ENCODE measurements at regions not wholly inside any gene's neighbourhood (a gene's known extent, or its start where the extent isn't known, plus 50 kb on each side); places are given as distances from the start of the nearest gene placed in this dataset.

- Histone ChIP-seq H3K18ac (ENCODE audit: low read length) (no peak overlapping the region), H4K91ac (ENCODE audit: low read depth, low read length, poor library complexity) (no peak overlapping the region), H3K27ac (replicated peaks; ENCODE audit: low read length) (no peak overlapping the region), H3K9ac (ENCODE audit: low read depth, low read length, poor library complexity) (no peak overlapping the region), H3K27me3 (ENCODE audit: control insufficient read depth in 3 of 3, insufficient read depth in 3 of 3, low read depth in 1 of 3, low read length in 3 of 3) (no peaks in the 10 kb centered on the region), H3K79me1 (ENCODE audit: low read depth, low read length) (no peaks in the 10 kb centered on the region), H3K23ac (ENCODE audit: low read depth, low read length, poor library complexity) (no peak overlapping the region), H2AFZ (ENCODE audit: low read length) (no peak overlapping the region), H2BK5ac (ENCODE audit: low read length) (no peak overlapping the region), H3K14ac (ENCODE audit: low read length) (no peak overlapping the region), H3K4me2 (ENCODE audit: insufficient read depth, low read length, poor library complexity, severe bottlenecking) (no peak overlapping the region), H3K9me3 (replicated peaks in 1 of 2; ENCODE audit: control insufficient read depth in 2 of 2, insufficient read depth in 1 of 2, low read depth in 1 of 2, low read length in 2 of 2) (no peaks in the 10 kb centered on the region), H2AK5ac (ENCODE audit: low read depth, low read length) (no peak overlapping the region), H3K4me1 (ENCODE audit: control insufficient read depth in 2 of 2, insufficient read depth in 1 of 2, low read depth in 1 of 2, low read length in 2 of 2) (no peaks in the 10 kb centered on the region), H3K4ac (ENCODE audit: low read length) (no peak overlapping the region), H2BK15ac (ENCODE audit: low read length) (no peak overlapping the region), H2BK120ac (ENCODE audit: low read depth, low read length) (no peak overlapping the region), H2BK12ac (ENCODE audit: low read length) (no peak overlapping the region), H4K8ac (ENCODE audit: low read depth, low read length) (no peak overlapping the region), H3K36me3 (replicated peaks in 1 of 2; ENCODE audit: control insufficient read depth in 2 of 2, insufficient read depth in 2 of 2, low read length in 2 of 2) (no peaks in the 10 kb centered on the region), H3K4me3 (ENCODE audit: low read length in 2 of 2) (no peak overlapping the region)
- no peak for DNase-seq (ENCODE audit: low spot score)
- no CpG with 5 or more reads among the region's 10 CpGs for WGBS, 2 donors (ENCODE audit: extremely low coverage in 2 of 2, insufficient read length in 2 of 2, insufficient replicate concordance in 1 of 2)
Measured at GRCh38 chr4:42320822-42321388, 76.4 kb upstream of the SHISA3 start.

GRCh38 chr4:42326040-42326439 lies 71.2 kb upstream of the SHISA3 start:
- H2BK12ac ChIP-seq (ENCODE audit: low read length), result no peak overlapping the region
- H4K91ac ChIP-seq (ENCODE audit: low read depth, low read length, poor library complexity), result no peak overlapping the region
- H3K9ac ChIP-seq (ENCODE audit: low read depth, low read length, poor library complexity), result no peak overlapping the region
- no peaks in the 10 kb centered on the region for H3K36me3 ChIP-seq (replicated peaks in 1 of 2; ENCODE audit: control insufficient read depth in 2 of 2, insufficient read depth in 2 of 2, low read length in 2 of 2)
- no peak overlapping the region for H3K18ac ChIP-seq (ENCODE audit: low read length)
- no peak overlapping the region for H2BK15ac ChIP-seq (ENCODE audit: low read length)
- H2BK120ac ChIP-seq (ENCODE audit: low read depth, low read length), result no peak overlapping the region
- H3K14ac ChIP-seq (ENCODE audit: low read length), result no peak overlapping the region
- no peaks in the 10 kb centered on the region for H3K4me1 ChIP-seq (ENCODE audit: control insufficient read depth in 2 of 2, insufficient read depth in 1 of 2, low read depth in 1 of 2, low read length in 2 of 2)
- H2BK5ac ChIP-seq (ENCODE audit: low read length), result no peak overlapping the region
- WGBS, 2 donors (ENCODE audit: extremely low coverage in 2 of 2, insufficient read length in 2 of 2, insufficient replicate concordance in 1 of 2), result no CpG with 5 or more reads among the region's 5 CpGs
- H2AFZ ChIP-seq (ENCODE audit: low read length), result no peak overlapping the region
- no peak overlapping the region for H3K4ac ChIP-seq (ENCODE audit: low read length)
- H3K27me3 ChIP-seq (ENCODE audit: control insufficient read depth in 3 of 3, insufficient read depth in 3 of 3, low read depth in 1 of 3, low read length in 3 of 3), result no peaks in the 10 kb centered on the region
- H3K4me2 ChIP-seq (ENCODE audit: insufficient read depth, low read length, poor library complexity, severe bottlenecking), result no peak overlapping the region
- no peak overlapping the region for H2AK5ac ChIP-seq (ENCODE audit: low read depth, low read length)
- DNase-seq (ENCODE audit: low spot score), result no peak
- no peaks in the 10 kb centered on the region for H3K79me1 ChIP-seq (ENCODE audit: low read depth, low read length)
- no peak overlapping the region for H3K27ac ChIP-seq (replicated peaks; ENCODE audit: low read length)
- no peak overlapping the region for H3K23ac ChIP-seq (ENCODE audit: low read depth, low read length, poor library complexity)
- H3K4me3 ChIP-seq (ENCODE audit: low read length in 2 of 2), result no peak overlapping the region
- H3K9me3 ChIP-seq (replicated peaks in 1 of 2; ENCODE audit: control insufficient read depth in 2 of 2, insufficient read depth in 1 of 2, low read depth in 1 of 2, low read length in 2 of 2), result no peaks in the 10 kb centered on the region
- H4K8ac ChIP-seq (ENCODE audit: low read depth, low read length), result no peak overlapping the region

GRCh38 chr4:42326524-42326923 lies 70.8 kb upstream of the SHISA3 start:
- no peak overlapping the region for H3K4me3 ChIP-seq (ENCODE audit: low read length in 2 of 2)
- H2AFZ ChIP-seq (ENCODE audit: low read length), result no peak overlapping the region
- no peak overlapping the region for H4K91ac ChIP-seq (ENCODE audit: low read depth, low read length, poor library complexity)
- H3K18ac ChIP-seq (ENCODE audit: low read length), result no peak overlapping the region
- no peak overlapping the region for H2BK12ac ChIP-seq (ENCODE audit: low read length)
- no peaks in the 10 kb centered on the region for H3K79me1 ChIP-seq (ENCODE audit: low read depth, low read length)
- no peaks in the 10 kb centered on the region for H3K4me1 ChIP-seq (ENCODE audit: control insufficient read depth in 2 of 2, insufficient read depth in 1 of 2, low read depth in 1 of 2, low read length in 2 of 2)
- 100% methylated on average over 1 of the region's 2 CpGs; no CpG with 5 or more reads in 1 of the 2 donors for whole genome bisulfite sequencing, 2 donors (ENCODE audit: extremely low coverage in 2 of 2, insufficient read length in 2 of 2, insufficient replicate concordance in 1 of 2)
- no peak overlapping the region for H2BK5ac ChIP-seq (ENCODE audit: low read length)
- no peak overlapping the region for H3K23ac ChIP-seq (ENCODE audit: low read depth, low read length, poor library complexity)
- H3K4me2 ChIP-seq (ENCODE audit: insufficient read depth, low read length, poor library complexity, severe bottlenecking), result no peak overlapping the region
- H3K36me3 ChIP-seq (replicated peaks in 1 of 2; ENCODE audit: control insufficient read depth in 2 of 2, insufficient read depth in 2 of 2, low read length in 2 of 2), result no peaks in the 10 kb centered on the region
- H3K9me3 ChIP-seq (replicated peaks in 1 of 2; ENCODE audit: control insufficient read depth in 2 of 2, insufficient read depth in 1 of 2, low read depth in 1 of 2, low read length in 2 of 2), result no peaks in the 10 kb centered on the region
- H3K27me3 ChIP-seq (ENCODE audit: control insufficient read depth in 3 of 3, insufficient read depth in 3 of 3, low read depth in 1 of 3, low read length in 3 of 3), result no peaks in the 10 kb centered on the region
- no peak overlapping the region for H3K27ac ChIP-seq (replicated peaks; ENCODE audit: low read length)
- no peak overlapping the region for H3K9ac ChIP-seq (ENCODE audit: low read depth, low read length, poor library complexity)
- no peak overlapping the region for H2BK120ac ChIP-seq (ENCODE audit: low read depth, low read length)
- no peak for DNase-seq (ENCODE audit: low spot score)
- no peak overlapping the region for H3K4ac ChIP-seq (ENCODE audit: low read length)
- no peak overlapping the region for H2BK15ac ChIP-seq (ENCODE audit: low read length)
- no peak overlapping the region for H4K8ac ChIP-seq (ENCODE audit: low read depth, low read length)
- no peak overlapping the region for H2AK5ac ChIP-seq (ENCODE audit: low read depth, low read length)
- H3K14ac ChIP-seq (ENCODE audit: low read length), result no peak overlapping the region

- no peak for DNase-seq (ENCODE audit: low spot score)
- H2BK15ac ChIP-seq (ENCODE audit: low read length), result no peak overlapping the region
- no CpG with 5 or more reads among the region's 4 CpGs for WGBS, 2 donors (ENCODE audit: extremely low coverage in 2 of 2, insufficient read length in 2 of 2, insufficient replicate concordance in 1 of 2)
- no peak overlapping the region for H3K14ac ChIP-seq (ENCODE audit: low read length)
- H3K27me3 ChIP-seq (ENCODE audit: control insufficient read depth in 3 of 3, insufficient read depth in 3 of 3, low read depth in 1 of 3, low read length in 3 of 3), result no peaks in the 10 kb centered on the region
- no peaks in the 10 kb centered on the region for H3K36me3 ChIP-seq (replicated peaks in 1 of 2; ENCODE audit: control insufficient read depth in 2 of 2, insufficient read depth in 2 of 2, low read length in 2 of 2)
- no peaks in the 10 kb centered on the region for H3K9me3 ChIP-seq (replicated peaks in 1 of 2; ENCODE audit: control insufficient read depth in 2 of 2, insufficient read depth in 1 of 2, low read depth in 1 of 2, low read length in 2 of 2)
- no peak overlapping the region for H2BK12ac ChIP-seq (ENCODE audit: low read length)
- no peak overlapping the region for H4K91ac ChIP-seq (ENCODE audit: low read depth, low read length, poor library complexity)
- H3K4me3 ChIP-seq (ENCODE audit: low read length in 2 of 2), result no peak overlapping the region
- no peak overlapping the region for H3K4ac ChIP-seq (ENCODE audit: low read length)
- H2BK5ac ChIP-seq (ENCODE audit: low read length), result no peak overlapping the region
- H3K23ac ChIP-seq (ENCODE audit: low read depth, low read length, poor library complexity), result no peak overlapping the region
- no peak overlapping the region for H3K27ac ChIP-seq (replicated peaks; ENCODE audit: low read length)
- H4K8ac ChIP-seq (ENCODE audit: low read depth, low read length), result no peak overlapping the region
- no peaks in the 10 kb centered on the region for H3K4me1 ChIP-seq (ENCODE audit: control insufficient read depth in 2 of 2, insufficient read depth in 1 of 2, low read depth in 1 of 2, low read length in 2 of 2)
- H3K4me2 ChIP-seq (ENCODE audit: insufficient read depth, low read length, poor library complexity, severe bottlenecking), result no peak overlapping the region
- no peak overlapping the region for H2BK120ac ChIP-seq (ENCODE audit: low read depth, low read length)
- no peaks in the 10 kb centered on the region for H3K79me1 ChIP-seq (ENCODE audit: low read depth, low read length)
- no peak overlapping the region for H2AK5ac ChIP-seq (ENCODE audit: low read depth, low read length)
- no peak overlapping the region for H2AFZ ChIP-seq (ENCODE audit: low read length)
- no peak overlapping the region for H3K18ac ChIP-seq (ENCODE audit: low read length)
- no peak overlapping the region for H3K9ac ChIP-seq (ENCODE audit: low read depth, low read length, poor library complexity)
Measured at GRCh38 chr4:42327323-42327722, 70.0 kb upstream of the SHISA3 start.
